ENCODE measurements at regions not wholly inside any gene's neighbourhood (a gene's known extent, or its start where the extent isn't known, plus 50 kb on each side); places are given as distances from the start of the nearest gene placed in this dataset.

GRCh38 chr1:213335084-213335483, 284.0 kb downstream of the RPS6KC1 start:
- intact Hi-C loops (cut with micrococcal nuclease; ENCODE audit: unreplicated experiment) = no loop called here
- Histone ChIP-seq H3K9me3 (ENCODE audit: control insufficient read depth, insufficient read depth, low read depth, low read length) (no peaks in the 10 kb centered on the region), H3K4me1 (ENCODE audit: control insufficient read depth, insufficient read depth, low read length) (no peaks in the 10 kb centered on the region), H3K27ac (ENCODE audit: low read length) (no peak overlapping the region), H3K36me3 (ENCODE audit: control insufficient read depth, insufficient read depth, low read length) (no peaks in the 10 kb centered on the region), H3K27me3 (ENCODE audit: control insufficient read depth, insufficient read depth, low read length) (no peaks in the 10 kb centered on the region), H3K4me3 (ENCODE audit: low read depth in 2 of 2, low read length in 2 of 2) (no peak overlapping the region)
- DNase-seq (ENCODE audit: low read depth, low spot score) (no peak), ATAC-seq (no peak)
- no TSS peak for BruUV-seq (replicated peaks)
- POLR2A ChIA-PET = no interaction called here
- CTCF ChIA-PET = no interaction called here
- in situ Hi-C loops (cut with HindIII; ENCODE audit: low pct_unique_long_range_greater_than_20kb, low sequenced_read_pairs) = no loop called here
- TF ChIP-seq REST (IDR thresholded peaks at IDR 0.05; ENCODE audit: insufficient read depth in 1 of 2, low read depth in 2 of 2, low read length in 1 of 2) = no peak
- no peak for TF ChIP-seq SIN3A (IDR thresholded peaks at IDR 0.05; ENCODE audit: borderline replicate concordance, insufficient read depth, low read depth, low read length)
- TF ChIP-seq CTCF (IDR thresholded peaks at IDR 0.05) = no peak
- TF ChIP-seq TCF7L2 (IDR thresholded peaks at IDR 0.05; ENCODE audit: low read depth, low read length) = no peak
- no peak for TF ChIP-seq POLR2AphosphoS5 (IDR thresholded peaks at IDR 0.05; ENCODE audit: low read depth, low read length)

- POLR2A ChIA-PET = no interaction called here
- CTCF ChIA-PET = no interaction called here
- BruUV-seq (replicated peaks) = no TSS peak
- no peaks in the 10 kb centered on the region for H3K27me3 ChIP-seq (ENCODE audit: control insufficient read depth, insufficient read depth, low read length)
- no peaks in the 10 kb centered on the region for H3K9me3 ChIP-seq (ENCODE audit: control insufficient read depth, insufficient read depth, low read depth, low read length)
- no peak for ATAC-seq
- intact Hi-C loops (cut with micrococcal nuclease; ENCODE audit: unreplicated experiment) (no loop called here), in situ Hi-C loops (cut with HindIII; ENCODE audit: low pct_unique_long_range_greater_than_20kb, low sequenced_read_pairs) (no loop called here)
- DNase-seq (ENCODE audit: low read depth, low spot score) = no peak
- H3K27ac ChIP-seq (ENCODE audit: low read length) = no peak overlapping the region
- TF ChIP-seq POLR2AphosphoS5 (IDR thresholded peaks at IDR 0.05; ENCODE audit: low read depth, low read length) = no peak
- TF ChIP-seq REST (IDR thresholded peaks at IDR 0.05; ENCODE audit: insufficient read depth in 1 of 2, low read depth in 2 of 2, low read length in 1 of 2) = no peak
- no peak for TF ChIP-seq SIN3A (IDR thresholded peaks at IDR 0.05; ENCODE audit: borderline replicate concordance, insufficient read depth, low read depth, low read length)
- no peak for TF ChIP-seq CTCF (IDR thresholded peaks at IDR 0.05)
- no peak for TF ChIP-seq TCF7L2 (IDR thresholded peaks at IDR 0.05; ENCODE audit: low read depth, low read length)
- H3K4me3 ChIP-seq (ENCODE audit: low read depth in 2 of 2, low read length in 2 of 2) = no peak overlapping the region
- H3K4me1 ChIP-seq (ENCODE audit: control insufficient read depth, insufficient read depth, low read length) = no peaks in the 10 kb centered on the region
- no peaks in the 10 kb centered on the region for H3K36me3 ChIP-seq (ENCODE audit: control insufficient read depth, insufficient read depth, low read length)
These were observed 286.1 kb downstream of the RPS6KC1 start for GRCh38 chr1:213337025-213337678.

Data from Panc1 (cell line).